T-cell (primary cell): ENCODE measurements at regions not wholly inside any gene's neighbourhood (a gene's known extent, or its start where the extent isn't known, plus 50 kb on each side); places are given as distances from the start of the nearest gene placed in this dataset.

Experiments
- ATAC-seq, 4 experiments: fragments of 200-7000 bp in 3 of 4; fragments of 150-1000 bp in 1 of 4; cut with Tn5 transposase; replicated peaks in 1 of 4; 1 replicate in 3 of 4; 2 replicates in 1 of 4; pipeline ENCODE4 v1.10.0; 2021; ENCODE audit warnings: moderate library complexity in 3 of 4, mild to moderate bottlenecking in 2 of 4, moderate number of reproducible peaks in 1 of 4
- CTCF ChIA-PET, 2 donors: fragments of 300-600 bp; sonication (Branson Sonifier 250); formaldehyde crosslinking; loops; one replicate each; lab custom pipeline; 2022; ENCODE audit warnings: antibody characterized with exemption in 2 of 2; lab: Charles Lee
- POLR2A ChIA-PET, 2 donors: fragments of 300-600 bp; sonication (Branson Sonifier 250); formaldehyde crosslinking; loops; one replicate each; lab custom pipeline; 2022; ENCODE audit warnings: antibody characterized with exemption in 2 of 2; lab: Charles Lee
- DNase-seq, 35 experiments: peaks; one replicate each; pipeline versions ENCODE4 v3.0.0 to v3.0.0-alpha.2; 2013 to 2023
- H3K27ac ChIP-seq: one replicate; pipeline ENCODE4 v1.5.1; 2013; ENCODE audit warnings: low read length
- H3K27me3 ChIP-seq, 2 experiments: replicated peaks in 1 of 2; 1 replicate in 1 of 2; 2 replicates in 1 of 2; pipeline versions ENCODE4 v1.6.1 to v1.7.0; 2013; ENCODE audit warnings: low read length in 1 of 2, mixed read lengths in 1 of 2; ENCODE audit not compliant: control insufficient read depth in 2 of 2, insufficient read depth in 2 of 2; ENCODE audit errors: extremely low read depth in 1 of 2
- H3K36me3 ChIP-seq, 2 donors: 1 replicate in 1 of 2; 2 replicates in 1 of 2; pipeline versions ENCODE4 v1.6.1 to v1.7.0; 2013; ENCODE audit warnings: low read length in 1 of 2; ENCODE audit not compliant: control insufficient read depth in 2 of 2, insufficient read depth in 1 of 2; ENCODE audit errors: extremely low read depth in 1 of 2
- H3K4me1 ChIP-seq, 2 experiments: 1 replicate in 1 of 2; 2 replicates in 1 of 2; pipeline versions ENCODE4 v1.6.1 to v1.7.0; 2013; ENCODE audit warnings: low read length in 2 of 2, mixed read lengths in 1 of 2; ENCODE audit not compliant: insufficient read depth in 2 of 2, control insufficient read depth in 1 of 2; ENCODE audit errors: extremely low read depth in 1 of 2
- H3K4me3 ChIP-seq, 2 donors: 1 replicate in 1 of 2; 2 replicates in 1 of 2; pipeline versions ENCODE4 v1.5.1 to v1.7.0; 2013; ENCODE audit warnings: mild to moderate bottlenecking in 2 of 2, low read length in 1 of 2, moderate library complexity in 1 of 2; ENCODE audit not compliant: control insufficient read depth in 1 of 2; ENCODE audit errors: extremely low read depth in 1 of 2
- H3K9me3 ChIP-seq: 2 replicates; pipeline ENCODE4 v1.7.0; 2013
- H3K27ac Mint-ChIP-seq, 2 donors: one replicate each; pipeline ENCODE4 v1.8.0; 2020 to 2021; ENCODE audit warnings: mild to moderate bottlenecking in 2 of 2, mixed read lengths in 2 of 2
- H3K27me3 Mint-ChIP-seq, 2 donors: one replicate each; pipeline ENCODE4 v1.8.0; 2021 to 2022; ENCODE audit warnings: mixed read lengths in 2 of 2
- H3K36me3 Mint-ChIP-seq: one replicate; pipeline ENCODE4 v1.8.0; 2021; ENCODE audit warnings: mixed read lengths
- H3K4me1 Mint-ChIP-seq, 3 donors: one replicate each; pipeline ENCODE4 v1.8.0; 2020 to 2022; ENCODE audit warnings: mixed read lengths in 3 of 3, mild to moderate bottlenecking in 1 of 3
- H3K4me3 Mint-ChIP-seq, 3 donors: one replicate each; pipeline ENCODE4 v1.8.0; 2020 to 2022; ENCODE audit warnings: mild to moderate bottlenecking in 3 of 3, mixed read lengths in 3 of 3, moderate library complexity in 3 of 3
- H3K9me3 Mint-ChIP-seq, 3 donors: one replicate each; pipeline ENCODE4 v1.8.0; 2020 to 2022; ENCODE audit warnings: mixed read lengths in 3 of 3
- WGBS: methylation state at CpG from one replicate; pipeline ENCODE4 v1.1.5; 2013; ENCODE audit warnings: missing lambda C conversion rate; ENCODE audit not compliant: insufficient coverage; 5-methylcytosine and 5-hydroxymethylcytosine counted together

GRCh38 chr4:37165844-37166243, 78.7 kb upstream of the NWD2 start:
- Mint-ChIP-seq H3K27ac (no peak overlapping the region), H3K4me3 (no peak overlapping the region), H3K36me3 (no peaks in the 10 kb centered on the region), H3K9me3 (no peaks in the 10 kb centered on the region), H3K4me1 (no peaks in the 10 kb centered on the region), H3K27me3 (no peaks in the 10 kb centered on the region)
- Histone ChIP-seq H3K36me3 (no peaks in the 10 kb centered on the region), H3K4me3 (no peak overlapping the region), H3K9me3 (no peaks in the 10 kb centered on the region), H3K27me3 (no peaks in the 10 kb centered on the region), H3K27ac (no peak overlapping the region), H3K4me1 (no peaks in the 10 kb centered on the region)
- ChIA-PET CTCF (interaction anchor here in 1 of 2 donors (0.6 kb wide), 1 partner anchor 22 kb away, joined by 4 read pairs; no protein-coding TSS in a partner anchor), POLR2A (no interaction called here)
- WGBS: no CpG with 5 or more reads among the region's 3 CpGs
- DNase-seq (no peak), ATAC-seq (no peak)

GRCh38 chr4:37169956-37170355, 74.6 kb upstream of the NWD2 start:
- Histone ChIP-seq H3K27ac (no peak overlapping the region), H3K27me3 (no peaks in the 10 kb centered on the region), H3K9me3 (no peaks in the 10 kb centered on the region), H3K4me1 (no peaks in the 10 kb centered on the region), H3K36me3 (no peaks in the 10 kb centered on the region), H3K4me3 (no peak overlapping the region)
- Mint-ChIP-seq H3K36me3 (no peaks in the 10 kb centered on the region), H3K27me3 (no peaks in the 10 kb centered on the region), H3K4me3 (no peak overlapping the region), H3K27ac (no peak overlapping the region), H3K4me1 (no peaks in the 10 kb centered on the region), H3K9me3 (peaks cover 0 to 2% (median 0%) of the 10 kb centered on the region in 3 donors)
- ChIA-PET CTCF (no interaction called here), POLR2A (no interaction called here)
- no peak for ATAC-seq
- no peak for DNase-seq
- 80% methylated on average over 3 of the region's 5 CpGs for WGBS

GRCh38 chr4:37188100-37188499, 56.4 kb upstream of the NWD2 start:
- Histone ChIP-seq H3K9me3 (no peaks in the 10 kb centered on the region), H3K4me1 (no peaks in the 10 kb centered on the region), H3K27me3 (no peaks in the 10 kb centered on the region), H3K4me3 (no peak overlapping the region), H3K27ac (no peak overlapping the region), H3K36me3 (no peaks in the 10 kb centered on the region)
- ATAC-seq (no peak), DNase-seq (no peak)
- POLR2A ChIA-PET: no interaction called here
- CTCF ChIA-PET: interaction anchor here (0.6 to 0.7 kb wide), 2 partner anchors 22 to 347 kb away, joined by 4 read pairs; no protein-coding TSS in a partner anchor
- 68% methylated on average over 5 of the region's 10 CpGs for WGBS
- Mint-ChIP-seq H3K4me3 (no peak overlapping the region), H3K4me1 (no peaks in the 10 kb centered on the region), H3K27ac (no peak overlapping the region), H3K27me3 (peaks cover 0 to 9% of the 10 kb centered on the region in 2 donors), H3K36me3 (no peaks in the 10 kb centered on the region), H3K9me3 (peaks cover 0 to 6% (median 2%) of the 10 kb centered on the region in 3 donors)
